Caco-2 (cell line): ENCODE measurements at regions not wholly inside any gene's neighbourhood (a gene's known extent, or its start where the extent isn't known, plus 50 kb on each side); places are given as distances from the start of the nearest gene placed in this dataset.

Experiments used
- BruUV-seq: library from RNA; stranded (reverse); fragments of 400-500 nt; replicated peaks from 2 replicates; lab custom pipeline; 2021; lab: Mats Ljungman, UMichigan
- CTCF ChIA-PET: fragments of 300-600 bp; sonication (Branson Sonifier 250); formaldehyde crosslinking; loops from one replicate; lab custom pipeline; 2022; ENCODE audit warnings: antibody characterized with exemption; lab: Charles Lee
- POLR2A ChIA-PET: fragments of 300-600 bp; sonication (Branson Sonifier 250); formaldehyde crosslinking; loops from one replicate; lab custom pipeline; 2022; ENCODE audit warnings: antibody characterized with exemption; lab: Charles Lee
- DNase-seq, 2 experiments: peaks; one replicate each; pipeline versions ENCODE4 v3.0.0 to v3.0.0-alpha.2; 2020 to 2022
- H3K27me3 ChIP-seq: replicated peaks from 2 replicates; pipeline ENCODE4 v1.6.0; 2011; ENCODE audit warnings: low read length; ENCODE audit not compliant: control insufficient read depth, insufficient read depth
- H3K36me3 ChIP-seq: 2 replicates; pipeline ENCODE4 v1.5.1; 2011; ENCODE audit warnings: low read length; ENCODE audit not compliant: control insufficient read depth, insufficient read depth
- H3K4me1 ChIP-seq: fragments of 250-450 bp; sonication (Bioruptor Pico); 2 replicates; pipeline ENCODE4 v1.5.1; 2020; ENCODE audit warnings: mild to moderate bottlenecking
- H3K4me3 ChIP-seq: 2 replicates; pipeline ENCODE4 v1.5.1; 2011; ENCODE audit warnings: low read depth, mild to moderate bottlenecking, control low read depth, low read length
- H3K9me3 ChIP-seq: fragments of 250-450 bp; sonication (Bioruptor Pico); 2 replicates; pipeline ENCODE4 v1.5.1; 2020; ENCODE audit warnings: mild to moderate bottlenecking, moderate library complexity
- H3K27ac Mint-ChIP-seq: one replicate; pipeline ENCODE4 v1.8.0; 2022; ENCODE audit warnings: mixed read lengths; ENCODE audit not compliant: unreplicated experiment
- H3K27me3 Mint-ChIP-seq: one replicate; pipeline ENCODE4 v1.8.0; 2022; ENCODE audit warnings: mixed read lengths; ENCODE audit not compliant: insufficient read depth, unreplicated experiment
- H3K36me3 Mint-ChIP-seq: one replicate; pipeline ENCODE4 v1.8.0; 2022; ENCODE audit warnings: mild to moderate bottlenecking, mixed read lengths; ENCODE audit not compliant: insufficient read depth, unreplicated experiment
- H3K4me1 Mint-ChIP-seq: one replicate; pipeline ENCODE4 v1.8.0; 2022; ENCODE audit warnings: low read depth, mixed read lengths; ENCODE audit not compliant: unreplicated experiment
- H3K4me3 Mint-ChIP-seq: one replicate; pipeline ENCODE4 v1.8.0; 2022; ENCODE audit warnings: mild to moderate bottlenecking, moderate library complexity, mixed read lengths; ENCODE audit not compliant: unreplicated experiment
- H3K9me3 Mint-ChIP-seq: one replicate; pipeline ENCODE4 v1.8.0; 2022; ENCODE audit warnings: mixed read lengths; ENCODE audit not compliant: unreplicated experiment
- intact Hi-C: fragments of 100-400 bp; cut with micrococcal nuclease; formaldehyde crosslinking; loops from one replicate; pipeline ENCODE4 v1.10.0; 2022; ENCODE audit not compliant: unreplicated experiment
- TF ChIP-seq, protein P1 (sequence below), 2 experiments: fragments of 200-600 bp in 1 of 2; IDR thresholded peaks; 1 replicate in 1 of 2; 2 replicates in 1 of 2; pipeline versions ENCODE4 v1.5.1 to v1.8.0; 2011 to 2022; ENCODE audit warnings: antibody characterized with exemption in 1 of 2, control low read depth in 1 of 2, inconsistent platforms in 1 of 2, low read depth in 1 of 2, low read length in 1 of 2, mild to moderate bottlenecking in 1 of 2, moderate library complexity in 1 of 2; ENCODE audit not compliant: insufficient read depth in 1 of 2, severe bottlenecking in 1 of 2, unreplicated experiment in 1 of 2

DNA sequence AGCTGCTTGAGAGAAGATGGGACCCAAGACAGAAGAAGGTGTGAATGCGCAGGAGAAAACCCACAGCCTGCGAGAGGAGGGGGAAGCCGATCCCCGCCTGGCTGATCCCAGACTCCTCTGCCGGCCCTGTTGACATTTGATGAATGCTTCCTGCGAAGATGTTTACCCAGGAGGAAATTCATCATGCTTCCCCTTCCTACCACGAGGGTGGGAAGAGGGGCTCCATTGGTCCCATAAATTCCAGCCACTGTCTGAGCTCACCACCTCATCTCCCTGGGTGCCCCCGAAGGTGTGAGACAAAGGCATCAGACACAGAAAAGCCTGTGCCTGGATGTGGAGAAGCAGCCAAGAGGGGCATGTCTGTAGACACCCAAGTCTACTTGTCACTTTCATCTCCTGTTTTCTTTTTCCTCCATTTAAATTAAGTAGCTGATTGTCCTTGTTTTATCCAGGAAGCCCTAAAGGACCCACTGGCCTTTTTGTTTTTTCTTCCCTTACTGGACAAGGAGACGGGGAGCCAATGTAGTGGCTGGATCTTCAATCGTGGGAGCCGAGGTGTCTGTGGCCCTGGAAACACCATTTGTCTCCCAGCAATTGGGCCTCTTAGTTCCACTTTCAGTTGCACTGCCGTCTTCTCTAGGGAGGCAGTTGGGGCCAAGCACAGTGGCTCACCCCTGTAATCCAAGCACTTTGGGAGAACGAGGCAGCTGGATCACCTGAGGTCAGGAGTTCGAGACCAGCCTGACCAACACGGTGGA lies 95.3 kb upstream of the HES1 start:
- no peak overlapping the region for H3K4me3 ChIP-seq
- H3K9me3 Mint-ChIP-seq, result no peaks in the 10 kb centered on the region
- ChIA-PET POLR2A (no interaction called here), CTCF (no interaction called here)
- no peak overlapping the region for H3K27ac Mint-ChIP-seq
- H3K27me3 ChIP-seq, result no peaks in the 10 kb centered on the region
- H3K9me3 ChIP-seq, result no peaks in the 10 kb centered on the region
- H3K36me3 ChIP-seq, result no peaks in the 10 kb centered on the region
- intact Hi-C loops, result no loop called here
- TF ChIP-seq, protein P1, sequence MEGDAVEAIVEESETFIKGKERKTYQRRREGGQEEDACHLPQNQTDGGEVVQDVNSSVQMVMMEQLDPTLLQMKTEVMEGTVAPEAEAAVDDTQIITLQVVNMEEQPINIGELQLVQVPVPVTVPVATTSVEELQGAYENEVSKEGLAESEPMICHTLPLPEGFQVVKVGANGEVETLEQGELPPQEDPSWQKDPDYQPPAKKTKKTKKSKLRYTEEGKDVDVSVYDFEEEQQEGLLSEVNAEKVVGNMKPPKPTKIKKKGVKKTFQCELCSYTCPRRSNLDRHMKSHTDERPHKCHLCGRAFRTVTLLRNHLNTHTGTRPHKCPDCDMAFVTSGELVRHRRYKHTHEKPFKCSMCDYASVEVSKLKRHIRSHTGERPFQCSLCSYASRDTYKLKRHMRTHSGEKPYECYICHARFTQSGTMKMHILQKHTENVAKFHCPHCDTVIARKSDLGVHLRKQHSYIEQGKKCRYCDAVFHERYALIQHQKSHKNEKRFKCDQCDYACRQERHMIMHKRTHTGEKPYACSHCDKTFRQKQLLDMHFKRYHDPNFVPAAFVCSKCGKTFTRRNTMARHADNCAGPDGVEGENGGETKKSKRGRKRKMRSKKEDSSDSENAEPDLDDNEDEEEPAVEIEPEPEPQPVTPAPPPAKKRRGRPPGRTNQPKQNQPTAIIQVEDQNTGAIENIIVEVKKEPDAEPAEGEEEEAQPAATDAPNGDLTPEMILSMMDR (IDR thresholded peaks at IDR 0.05; ENCODE audit: insufficient read depth in 1 of 2, low read depth in 1 of 2, low read length in 1 of 2, severe bottlenecking in 1 of 2, unreplicated experiment in 1 of 2), result no peak
- peaks cover 2% of the 10 kb centered on the region for H3K4me1 ChIP-seq
- no peak overlapping the region for H3K4me3 Mint-ChIP-seq
- BruUV-seq, result no TSS peak
- H3K4me1 Mint-ChIP-seq, result peaks cover 8% of the 10 kb centered on the region
- no peaks in the 10 kb centered on the region for H3K36me3 Mint-ChIP-seq
- H3K27me3 Mint-ChIP-seq, result no peaks in the 10 kb centered on the region
- DNase-seq, result no peak

- POLR2A ChIA-PET, result no interaction called here
- TF ChIP-seq, protein P1 (IDR thresholded peaks at IDR 0.05; ENCODE audit: insufficient read depth in 1 of 2, low read depth in 1 of 2, low read length in 1 of 2, severe bottlenecking in 1 of 2, unreplicated experiment in 1 of 2), result no peak
- Histone ChIP-seq H3K36me3 (no peaks in the 10 kb centered on the region), H3K27me3 (no peaks in the 10 kb centered on the region), H3K4me3 (no peak overlapping the region), H3K9me3 (no peaks in the 10 kb centered on the region), H3K4me1 (no peaks in the 10 kb centered on the region)
- Mint-ChIP-seq H3K4me1 (peaks cover 5% of the 10 kb centered on the region), H3K9me3 (no peaks in the 10 kb centered on the region), H3K27ac (no peak overlapping the region), H3K36me3 (no peaks in the 10 kb centered on the region), H3K27me3 (no peaks in the 10 kb centered on the region), H3K4me3 (no peak overlapping the region)
- intact Hi-C loops, result no loop called here
- no TSS peak for BruUV-seq
- CTCF ChIA-PET, result no interaction called here
- DNase-seq, result no peak
Measured at GRCh38 chr3:194042927-194043326, 93.0 kb upstream of the HES1 start.

GRCh38 chr3:194043516-194043915 lies 92.4 kb upstream of the HES1 start:
- Histone ChIP-seq H3K4me1 (no peaks in the 10 kb centered on the region), H3K4me3 (no peak overlapping the region), H3K9me3 (no peaks in the 10 kb centered on the region), H3K27me3 (no peaks in the 10 kb centered on the region), H3K36me3 (no peaks in the 10 kb centered on the region)
- no peak for DNase-seq
- no TSS peak for BruUV-seq
- H3K36me3 Mint-ChIP-seq, result no peaks in the 10 kb centered on the region
- TF ChIP-seq, protein P1 (IDR thresholded peaks at IDR 0.05; ENCODE audit: insufficient read depth in 1 of 2, low read depth in 1 of 2, low read length in 1 of 2, severe bottlenecking in 1 of 2, unreplicated experiment in 1 of 2), result no peak
- no peak overlapping the region for H3K27ac Mint-ChIP-seq
- H3K4me1 Mint-ChIP-seq, result peaks cover 5% of the 10 kb centered on the region
- intact Hi-C loops, result no loop called here
- no peak overlapping the region for H3K4me3 Mint-ChIP-seq
- no peaks in the 10 kb centered on the region for H3K27me3 Mint-ChIP-seq
- ChIA-PET POLR2A (no interaction called here), CTCF (no interaction called here)
- no peaks in the 10 kb centered on the region for H3K9me3 Mint-ChIP-seq
